Liver (tissue), 3 donors: ENCODE measurements at regions not wholly inside any gene's neighbourhood (a gene's known extent, or its start where the extent isn't known, plus 50 kb on each side); places are given as distances from the start of the nearest gene placed in this dataset.

Experiments used
- CTCF ChIP-seq: fragments of 150-350 bp; IDR thresholded peaks from 2 replicates; pipeline ENCODE4 v1.5.1; 2017; ENCODE audit warnings: improper control_type of control experiment, low read depth, low read length; ENCODE audit not compliant: missing input control
- FOXA1 ChIP-seq: IDR thresholded peaks from 2 replicates; pipeline ENCODE4 v1.6.1; 2016; ENCODE audit warnings: antibody characterized with exemption
- FOXA2 ChIP-seq: IDR thresholded peaks from 2 replicates; pipeline ENCODE4 v1.6.1; 2016; ENCODE audit warnings: antibody characterized with exemption
- GABPA ChIP-seq, 2 donors: IDR thresholded peaks in 1 of 2; conservative IDR thresholded peaks in 1 of 2; 2 replicates each; pipeline ENCODE4 v1.6.1; 2016; ENCODE audit warnings: antibody characterized with exemption in 2 of 2, mild to moderate bottlenecking in 1 of 2, moderate library complexity in 1 of 2
- JUND ChIP-seq, 2 donors: IDR thresholded peaks; 2 replicates each; pipeline ENCODE4 v1.6.1; 2016; ENCODE audit warnings: antibody characterized with exemption in 2 of 2
- MAX ChIP-seq: IDR thresholded peaks from 2 replicates; pipeline ENCODE4 v1.6.1; 2016; ENCODE audit warnings: antibody characterized with exemption
- RXRA ChIP-seq, 2 donors: IDR thresholded peaks; 2 replicates each; pipeline ENCODE4 v1.6.1; 2017 to 2018; ENCODE audit warnings: antibody characterized with exemption in 2 of 2, mild to moderate bottlenecking in 1 of 2
- SP1 ChIP-seq: IDR thresholded peaks from 2 replicates; pipeline ENCODE4 v1.6.1; 2018; ENCODE audit warnings: antibody characterized with exemption, mild to moderate bottlenecking
- TF ChIP-seq, protein P1 (sequence below): IDR thresholded peaks from 2 replicates; pipeline ENCODE4 v1.6.1; 2016; ENCODE audit warnings: antibody characterized with exemption, mild to moderate bottlenecking
- donor health status: healthy.
- donor health status: healthy.

DNA sequence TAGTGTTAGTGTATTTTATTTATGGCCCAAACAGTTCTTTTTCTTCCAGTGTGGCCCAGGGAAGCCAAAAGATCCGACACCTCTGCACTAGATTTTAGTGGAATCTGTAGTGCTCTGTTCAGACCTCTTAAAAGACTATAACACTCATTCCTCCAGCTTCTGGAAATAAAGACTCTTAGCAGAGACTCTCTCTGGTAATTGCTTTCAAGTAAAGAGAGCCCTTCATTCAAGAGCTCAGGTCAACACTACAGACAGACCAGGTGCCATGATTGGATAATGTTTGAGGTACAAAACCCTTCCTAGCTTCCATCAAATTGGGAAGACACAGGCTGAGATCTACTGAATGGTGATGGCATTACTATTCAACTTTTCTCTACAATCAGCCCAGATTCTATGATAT is 255.8 kb downstream of the PRDM9 start:
- TF ChIP-seq CTCF (no peak), SP1 (no peak), MAX (no peak), FOXA1 (no peak), RXRA (IDR thresholded peaks at IDR 0.05) (no peak), GABPA (IDR thresholded peaks at IDR 0.05 in 1 of 2, conservative IDR thresholded peaks at IDR 0.05 in 1 of 2) (no peak), JUND (IDR thresholded peaks at IDR 0.05) (no peak), FOXA2 (no peak)
- TF ChIP-seq, protein P1, sequence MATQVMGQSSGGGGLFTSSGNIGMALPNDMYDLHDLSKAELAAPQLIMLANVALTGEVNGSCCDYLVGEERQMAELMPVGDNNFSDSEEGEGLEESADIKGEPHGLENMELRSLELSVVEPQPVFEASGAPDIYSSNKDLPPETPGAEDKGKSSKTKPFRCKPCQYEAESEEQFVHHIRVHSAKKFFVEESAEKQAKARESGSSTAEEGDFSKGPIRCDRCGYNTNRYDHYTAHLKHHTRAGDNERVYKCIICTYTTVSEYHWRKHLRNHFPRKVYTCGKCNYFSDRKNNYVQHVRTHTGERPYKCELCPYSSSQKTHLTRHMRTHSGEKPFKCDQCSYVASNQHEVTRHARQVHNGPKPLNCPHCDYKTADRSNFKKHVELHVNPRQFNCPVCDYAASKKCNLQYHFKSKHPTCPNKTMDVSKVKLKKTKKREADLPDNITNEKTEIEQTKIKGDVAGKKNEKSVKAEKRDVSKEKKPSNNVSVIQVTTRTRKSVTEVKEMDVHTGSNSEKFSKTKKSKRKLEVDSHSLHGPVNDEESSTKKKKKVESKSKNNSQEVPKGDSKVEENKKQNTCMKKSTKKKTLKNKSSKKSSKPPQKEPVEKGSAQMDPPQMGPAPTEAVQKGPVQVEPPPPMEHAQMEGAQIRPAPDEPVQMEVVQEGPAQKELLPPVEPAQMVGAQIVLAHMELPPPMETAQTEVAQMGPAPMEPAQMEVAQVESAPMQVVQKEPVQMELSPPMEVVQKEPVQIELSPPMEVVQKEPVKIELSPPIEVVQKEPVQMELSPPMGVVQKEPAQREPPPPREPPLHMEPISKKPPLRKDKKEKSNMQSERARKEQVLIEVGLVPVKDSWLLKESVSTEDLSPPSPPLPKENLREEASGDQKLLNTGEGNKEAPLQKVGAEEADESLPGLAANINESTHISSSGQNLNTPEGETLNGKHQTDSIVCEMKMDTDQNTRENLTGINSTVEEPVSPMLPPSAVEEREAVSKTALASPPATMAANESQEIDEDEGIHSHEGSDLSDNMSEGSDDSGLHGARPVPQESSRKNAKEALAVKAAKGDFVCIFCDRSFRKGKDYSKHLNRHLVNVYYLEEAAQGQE: no peak
